Gastrocnemius medialis (tissue), 4 donors: ENCODE measurements at regions not wholly inside any gene's neighbourhood (a gene's known extent, or its start where the extent isn't known, plus 50 kb on each side); places are given as distances from the start of the nearest gene placed in this dataset.
A peak's percentile ranks its signal among the peaks of the same experiment; 100 is the strongest.

Experiments used
- ATAC-seq, 2 donors: fragments of 150-250 bp; one replicate each; pipeline ENCODE4 v1.9.1; 2016
- DNase-seq, 2 donors: peaks; one replicate each; pipeline ENCODE4 v3.0.0-alpha.2; 2019
- H3K27ac ChIP-seq, 4 donors: fragments of 200-600 bp; sonication (generic); 1 replicate in 1 of 4; 2 replicates in 3 of 4; pipeline ENCODE4 v1.5.1; 2016 to 2018; ENCODE audit warnings: mild to moderate bottlenecking in 2 of 4, moderate library complexity in 1 of 4
- H3K27me3 ChIP-seq, 3 donors: fragments of 200-600 bp; sonication (generic) in 2 of 3; 1 replicate in 1 of 3; 2 replicates in 2 of 3; pipeline versions ENCODE4 v1.5.1 to v1.6.0; 2016 to 2019; ENCODE audit warnings: mild to moderate bottlenecking in 1 of 3, moderate library complexity in 1 of 3
- H3K36me3 ChIP-seq, 2 donors: fragments of 200-600 bp; sonication (generic) in 1 of 2; one replicate each; pipeline ENCODE4 v1.5.1; 2017 to 2018
- H3K4me1 ChIP-seq, 2 donors: fragments of 200-600 bp; sonication (generic) in 1 of 2; one replicate each; pipeline ENCODE4 v1.5.1; 2016 to 2017; ENCODE audit warnings: mild to moderate bottlenecking in 2 of 2
- H3K4me3 ChIP-seq, 4 donors: fragments of 200-600 bp; sonication (generic) in 3 of 4; 1 replicate in 1 of 4; 2 replicates in 3 of 4; pipeline ENCODE4 v1.5.1; 2016 to 2019; ENCODE audit warnings: mild to moderate bottlenecking in 2 of 4
- H3K9me3 ChIP-seq, 3 donors: fragments of 200-600 bp; sonication (generic) in 2 of 3; 1 replicate in 1 of 3; 2 replicates in 2 of 3; pipeline ENCODE4 v1.5.1; 2016 to 2019
- CTCF ChIP-seq, 5 experiments: fragments of 450-650 bp in 3 of 5; fragments of 200-600 bp in 2 of 5; sonication (generic) in 2 of 5; IDR thresholded peaks in 4 of 5; conservative IDR thresholded peaks in 1 of 5; 1 replicate in 4 of 5; 2 replicates in 1 of 5; pipeline ENCODE4 v1.5.1; 2016 to 2019; ENCODE audit warnings: antibody characterized with exemption in 5 of 5, mild to moderate bottlenecking in 3 of 5, moderate library complexity in 3 of 5
- POLR2A ChIP-seq, 2 donors: fragments of 450-650 bp; IDR thresholded peaks; one replicate each; pipeline ENCODE4 v1.6.1; 2017; ENCODE audit warnings: antibody characterized with exemption in 2 of 2, mild to moderate bottlenecking in 2 of 2, moderate library complexity in 2 of 2
- in situ Hi-C, 4 donors: fragments of 200-750 bp; cut with MboI; loops; one replicate each; pipeline versions ENCODE4 v1.15.0 to v1.8.0; 2017; ENCODE audit warnings: low sequenced_read_pairs in 4 of 4
- intact Hi-C: fragments of 100-400 bp; cut with DNase I; formaldehyde crosslinking; loops from one replicate; pipeline ENCODE4 v1.15.1; 2023; ENCODE audit warnings: low total_unique reads

GRCh38 chr4:38223306-38223705, 263.1 kb downstream of the PTTG2 start:
- Histone ChIP-seq H3K9me3 (no peaks in the 10 kb centered on the region), H3K4me1 (peaks cover 10 to 15% of the 10 kb centered on the region in 2 donors), H3K4me3 (no peak overlapping the region), H3K27ac (no peak overlapping the region), H3K36me3 (no peaks in the 10 kb centered on the region), H3K27me3 (no peaks in the 10 kb centered on the region)
- ATAC-seq (no peak), DNase-seq (no peak)
- intact Hi-C loops (no loop called here), in situ Hi-C loops (no loop called here)
- TF ChIP-seq CTCF (IDR thresholded peaks at IDR 0.05 in 4 of 5, conservative IDR thresholded peaks at IDR 0.05 in 1 of 5) (no peak), POLR2A (IDR thresholded peaks at IDR 0.05) (no peak)

- Histone ChIP-seq H3K27me3 (no peaks in the 10 kb centered on the region), H3K36me3 (no peaks in the 10 kb centered on the region), H3K4me3 (no peak overlapping the region), H3K4me1 (peaks cover 10 to 15% of the 10 kb centered on the region in 2 donors), H3K27ac (no peak overlapping the region), H3K9me3 (no peaks in the 10 kb centered on the region)
- intact Hi-C loops, result no loop called here
- TF ChIP-seq CTCF (IDR thresholded peaks at IDR 0.05 in 4 of 5, conservative IDR thresholded peaks at IDR 0.05 in 1 of 5), result no peak
- no peak for TF ChIP-seq POLR2A (IDR thresholded peaks at IDR 0.05)
- in situ Hi-C loops, result no loop called here
- DNase-seq (no peak), ATAC-seq (no peak)
These were observed 263.6 kb downstream of the PTTG2 start for GRCh38 chr4:38223782-38224236.

- no peak for ATAC-seq
- H3K9me3 ChIP-seq, result no peaks in the 10 kb centered on the region
- no peak for DNase-seq
- H3K27me3 ChIP-seq, result no peaks in the 10 kb centered on the region
- intact Hi-C loops (no loop called here), in situ Hi-C loops (no loop called here)
- no peaks in the 10 kb centered on the region for H3K36me3 ChIP-seq
- H3K4me1 ChIP-seq, result peaks cover 10 to 15% of the 10 kb centered on the region in 2 donors
- TF ChIP-seq CTCF (IDR thresholded peaks at IDR 0.05 in 4 of 5, conservative IDR thresholded peaks at IDR 0.05 in 1 of 5) (no peak), POLR2A (IDR thresholded peaks at IDR 0.05) (no peak)
- H3K27ac ChIP-seq, result no peak overlapping the region
- H3K4me3 ChIP-seq, result no peak overlapping the region
These were observed 264.7 kb downstream of the PTTG2 start for GRCh38 chr4:38224850-38225249.

- TF ChIP-seq POLR2A (IDR thresholded peaks at IDR 0.05) (no peak), CTCF (IDR thresholded peaks at IDR 0.05 in 4 of 5, conservative IDR thresholded peaks at IDR 0.05 in 1 of 5) (no peak)
- no peak overlapping the region for H3K4me3 ChIP-seq
- peaks cover 10 to 15% of the 10 kb centered on the region in 2 donors for H3K4me1 ChIP-seq
- no peaks in the 10 kb centered on the region for H3K9me3 ChIP-seq
- DNase-seq (no peak), ATAC-seq (peak; percentile 39 to 54)
- intact Hi-C loops (no loop called here), in situ Hi-C loops (no loop called here)
- H3K27me3 ChIP-seq, result no peaks in the 10 kb centered on the region
- no peak overlapping the region for H3K27ac ChIP-seq
- no peaks in the 10 kb centered on the region for H3K36me3 ChIP-seq
These were observed 266.0 kb downstream of the PTTG2 start for GRCh38 chr4:38226170-38226569.

- no peak for ATAC-seq
- H3K9me3 ChIP-seq, result no peaks in the 10 kb centered on the region
- in situ Hi-C loops (no loop called here), intact Hi-C loops (no loop called here)
- DNase-seq, result no peak
- no peaks in the 10 kb centered on the region for H3K36me3 ChIP-seq
- H3K27ac ChIP-seq, result no peak overlapping the region
- peaks cover 7 to 11% of the 10 kb centered on the region in 2 donors for H3K4me1 ChIP-seq
- no peak overlapping the region for H3K4me3 ChIP-seq
- TF ChIP-seq CTCF (IDR thresholded peaks at IDR 0.05 in 4 of 5, conservative IDR thresholded peaks at IDR 0.05 in 1 of 5) (no peak), POLR2A (IDR thresholded peaks at IDR 0.05) (no peak)
- no peaks in the 10 kb centered on the region for H3K27me3 ChIP-seq
These were observed 270.1 kb downstream of the PTTG2 start for GRCh38 chr4:38230121-38230801.
